ENCODE measurements at regions not wholly inside any gene's neighbourhood (a gene's known extent, or its start where the extent isn't known, plus 50 kb on each side); places are given as distances from the start of the nearest gene placed in this dataset.
"Not testable (repeated sequence)": the region's sequence is repeated elsewhere in the genome, so short reads cannot be mapped to it uniquely, and the experiment has no call there.

- not testable (repeated sequence) for TF ChIP-seq CTCF (conservative IDR thresholded peaks at IDR 0.05 in 1 of 2, IDR thresholded peaks at IDR 0.05 in 1 of 2; ENCODE audit: extremely low read depth in 1 of 2, insufficient read depth in 1 of 2, low read depth in 1 of 2, low read length in 2 of 2); EZH2 (IDR thresholded peaks at IDR 0.05; ENCODE audit: borderline replicate concordance, low read length)
Observed at GRCh38 chr16:60359412-60359811, 1625.3 kb upstream of the GOT2 start.
